ENCODE measurements at regions not wholly inside any gene's neighbourhood (a gene's known extent, or its start where the extent isn't known, plus 50 kb on each side); places are given as distances from the start of the nearest gene placed in this dataset.
"Not testable (repeated sequence)": the region's sequence is repeated elsewhere in the genome, so short reads cannot be mapped to it uniquely, and the experiment has no call there.

DNA sequence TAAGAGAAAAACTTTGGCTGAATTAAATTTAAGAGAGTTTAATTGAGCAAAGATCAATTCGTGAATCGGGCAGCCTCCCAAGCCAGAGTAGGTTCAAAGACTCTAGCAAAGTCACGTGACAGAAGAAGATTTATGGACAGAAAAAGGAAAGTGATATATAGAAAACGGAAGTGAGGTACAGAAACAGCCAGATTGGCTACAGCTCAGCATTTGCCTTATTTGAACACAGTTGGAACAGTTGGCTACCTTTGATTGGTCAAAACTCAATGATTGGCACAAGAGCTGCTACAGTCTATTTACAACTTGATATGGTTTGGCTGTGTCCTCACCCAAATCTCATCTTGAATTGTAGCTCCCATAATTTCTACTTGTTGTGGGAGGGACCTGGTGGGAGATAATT, 102.6 kb downstream of the PLG start:
- DNase-seq: no peak

DNA sequence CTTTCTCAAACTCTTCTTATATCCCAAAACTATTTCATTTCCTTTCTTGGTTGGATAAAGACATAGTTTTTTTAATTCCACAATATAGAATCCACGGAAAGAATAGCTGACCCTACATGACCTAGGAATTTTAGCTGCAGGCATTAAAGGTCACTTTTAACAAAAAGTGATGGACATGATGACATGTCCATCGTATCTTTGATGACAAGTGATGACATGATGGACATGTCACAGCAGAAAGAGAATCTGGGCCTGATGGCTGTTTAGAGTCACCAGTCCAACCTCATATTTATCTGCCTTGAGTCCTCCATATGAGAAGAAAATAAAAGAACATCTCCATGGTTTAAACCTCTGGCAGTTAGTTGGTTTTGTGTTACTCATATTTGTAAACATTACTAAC, 106.2 kb downstream of the PLG start:
- DNase-seq: no peak

DNA sequence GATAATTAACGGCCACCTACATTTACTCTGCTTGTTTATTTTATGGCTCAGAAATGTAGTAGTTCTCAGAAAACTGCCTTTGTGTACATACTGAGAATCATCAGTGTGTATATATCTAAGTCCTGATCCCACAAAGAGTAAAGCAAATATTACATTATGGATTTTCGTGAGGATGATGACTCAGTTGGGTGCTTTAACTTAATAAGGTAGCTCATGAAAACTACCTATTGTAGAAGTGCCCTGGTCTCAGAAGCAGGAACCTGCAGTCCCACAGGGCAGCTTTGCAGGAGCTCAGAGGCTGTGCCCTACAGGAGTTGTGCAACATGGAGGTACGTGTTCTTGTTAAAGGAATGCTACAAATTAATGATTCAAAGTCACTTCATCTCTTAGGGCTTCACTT, 108.2 kb downstream of the PLG start:
- no peak for DNase-seq

DNA sequence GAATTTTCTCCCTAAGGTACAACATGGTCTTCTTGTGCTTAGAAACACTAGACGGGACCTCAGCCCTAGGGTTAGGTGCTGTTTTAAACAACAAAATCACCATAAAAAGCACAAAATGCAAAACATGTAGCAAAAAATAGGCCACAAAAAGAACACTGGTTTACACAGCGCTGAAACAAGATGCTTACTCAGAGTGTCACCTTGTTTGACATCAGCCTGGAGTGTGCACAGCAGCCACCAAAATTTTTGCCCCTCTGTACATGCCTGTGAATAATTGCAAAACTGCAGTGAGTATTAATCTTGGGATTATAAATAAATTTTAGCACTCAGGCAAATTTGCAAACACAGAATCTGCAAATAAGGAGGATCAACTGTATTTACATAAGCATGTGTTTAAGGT, 110.1 kb downstream of the PLG start:
- DNase-seq: no peak

DNA sequence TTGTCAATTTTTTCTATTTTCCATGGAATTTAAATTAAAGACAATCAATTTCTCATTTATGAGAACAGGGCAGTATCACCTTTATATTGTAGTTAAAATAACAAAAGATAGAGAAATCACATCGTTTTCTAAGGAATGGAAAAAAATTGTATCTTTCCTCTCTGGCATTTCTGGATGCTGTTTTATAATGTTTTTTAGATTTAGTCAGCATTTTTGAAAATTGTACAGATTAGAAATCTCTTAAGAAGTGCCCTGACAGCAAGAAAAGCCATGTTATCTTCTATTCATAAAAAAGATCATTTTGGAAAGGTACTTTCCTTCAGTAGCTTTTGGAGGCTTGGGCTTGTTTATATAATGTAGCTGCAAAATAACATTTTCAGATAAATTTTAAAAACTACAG, 116.9 kb downstream of the PLG start:
- DNase-seq: no peak

DNA sequence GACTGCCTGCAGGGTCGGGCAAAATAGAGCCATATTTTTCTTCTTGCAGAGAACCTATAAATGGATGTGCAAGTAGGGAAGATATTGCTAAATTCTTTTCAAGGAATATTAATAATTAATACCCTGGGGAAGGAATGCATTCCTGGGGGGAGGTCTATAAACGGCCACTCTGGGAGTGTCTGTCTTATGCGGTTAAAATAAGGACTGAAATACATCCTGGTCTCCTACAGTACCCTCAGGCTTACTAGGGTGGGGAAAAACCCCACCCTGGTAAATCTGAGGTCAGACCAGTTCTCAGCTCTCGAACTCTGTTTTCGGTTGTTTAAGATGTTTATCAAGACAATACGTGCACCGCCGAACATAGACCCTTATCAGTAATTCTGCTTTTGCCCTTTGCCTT, 118.6 kb downstream of the PLG start:
- not testable (repeated sequence) for DNase-seq

DNA sequence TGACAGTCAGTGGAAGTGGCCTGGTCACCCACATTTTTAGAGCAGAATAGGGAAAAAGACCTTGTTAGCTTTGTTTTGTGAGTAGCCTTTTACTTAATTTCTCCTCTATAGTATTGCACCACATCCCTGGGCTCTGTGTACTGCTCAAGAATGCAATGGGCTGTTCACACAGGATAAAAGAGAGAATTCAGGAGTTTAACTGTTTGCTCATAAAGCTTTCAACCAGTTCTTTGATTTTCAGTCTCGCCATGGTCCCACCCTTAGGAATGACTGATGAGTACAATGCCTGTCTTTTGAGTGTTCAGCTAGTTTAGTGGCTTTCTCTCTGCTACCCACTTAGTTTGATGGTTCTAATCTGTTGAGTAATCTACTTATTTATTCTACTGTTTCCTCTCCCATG, 129.7 kb downstream of the PLG start:
- no peak for DNase-seq

DNA sequence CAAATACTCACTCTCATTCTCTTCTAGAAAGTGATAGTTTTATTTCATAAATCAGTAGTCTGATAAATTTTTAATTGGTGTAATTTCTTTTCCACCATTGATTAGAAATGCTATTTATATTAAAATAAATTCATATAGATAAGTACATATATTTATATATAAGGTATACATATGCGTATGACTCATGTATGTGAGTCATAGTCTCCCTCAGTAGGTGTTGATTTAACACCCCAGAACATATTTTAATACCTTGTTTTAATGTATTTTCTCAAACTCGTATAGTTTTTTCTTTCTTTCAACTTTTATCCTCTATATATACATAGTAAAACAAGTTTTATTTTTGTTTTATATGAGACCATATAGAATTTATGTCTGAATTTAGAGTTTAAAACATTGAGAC, 130.4 kb downstream of the PLG start:
- no peak for DNase-seq

DNA sequence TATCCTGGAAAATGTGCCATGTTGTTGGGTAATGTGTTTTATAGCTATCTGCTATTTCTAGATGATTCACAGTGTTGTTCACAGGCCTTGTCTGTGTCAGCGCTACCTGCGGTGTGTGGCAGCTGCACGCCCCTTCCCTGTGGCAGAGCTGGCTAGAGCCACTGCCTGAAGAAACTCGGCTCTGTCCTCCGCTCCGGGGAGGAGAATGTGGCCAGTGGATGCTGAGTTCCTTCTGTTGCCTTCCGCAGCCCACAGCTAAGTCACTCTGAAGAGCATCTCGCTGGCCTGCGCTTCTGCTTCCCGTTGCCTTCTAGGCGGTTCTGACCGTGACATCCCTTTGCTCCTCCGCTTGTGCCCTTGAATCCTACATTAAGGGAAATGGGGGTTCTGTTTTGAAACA, 135.1 kb downstream of the PLG start:
- DNase-seq: no peak

DNA sequence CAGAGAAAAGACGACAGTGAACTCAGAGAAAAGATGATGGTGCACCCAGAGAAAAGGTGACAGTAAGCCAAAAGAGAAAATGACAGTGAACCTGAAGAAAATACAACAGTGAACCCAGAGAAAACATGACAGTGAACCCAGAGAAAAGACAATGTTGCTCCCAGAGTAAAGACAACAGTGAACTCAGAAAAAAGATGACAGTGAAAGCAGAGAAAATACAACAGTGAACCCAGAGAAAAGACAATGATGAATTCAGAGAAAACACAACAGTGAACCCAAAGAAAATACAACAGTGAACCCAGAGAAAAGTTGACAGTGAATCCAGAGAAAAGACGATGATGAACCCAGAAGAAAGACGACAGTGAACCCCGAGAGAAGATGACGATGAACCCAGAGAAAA, 140.5 kb upstream of the MAP3K4 start:
- no peak for DNase-seq

DNA sequence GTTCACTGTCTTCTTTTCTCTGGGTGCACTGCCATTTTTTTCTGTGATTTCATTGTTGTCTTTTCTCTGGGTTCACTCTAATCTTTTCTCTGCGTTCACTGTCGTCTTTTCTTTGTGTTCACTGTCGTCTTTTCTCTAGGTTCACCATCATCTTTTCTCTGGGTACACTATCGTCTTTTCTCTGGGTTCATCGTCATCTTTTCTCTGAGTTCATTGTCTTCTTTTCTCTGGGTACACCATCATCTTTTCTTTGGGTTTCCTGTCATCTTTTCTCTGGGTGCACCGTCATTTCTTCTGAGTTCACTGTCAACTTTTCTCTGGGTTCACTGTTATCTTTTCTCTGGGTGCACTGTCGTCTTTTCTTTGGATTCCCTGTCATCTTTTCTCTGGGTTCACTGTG, 137.6 kb upstream of the MAP3K4 start:
- DNase-seq: no peak

DNA sequence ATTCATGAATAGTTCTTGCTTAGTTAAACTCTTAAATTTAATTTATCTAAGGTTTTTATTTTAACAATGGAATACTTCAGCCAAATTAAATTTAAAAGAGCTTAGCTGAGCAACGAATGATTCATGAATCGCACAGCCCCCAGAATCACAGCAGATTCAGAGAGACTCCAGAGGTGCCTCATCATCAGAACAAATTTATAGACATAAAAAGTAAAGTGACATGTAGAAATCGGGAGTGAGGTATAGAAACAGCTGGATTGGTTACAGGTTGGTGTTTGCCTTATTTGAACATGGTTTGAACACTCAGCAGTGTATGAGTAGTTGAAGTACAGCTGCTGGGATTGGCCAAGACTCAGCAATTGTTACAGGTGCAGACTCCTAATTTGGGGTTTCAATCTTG, 132.7 kb upstream of the MAP3K4 start:
- no peak for DNase-seq

DNA sequence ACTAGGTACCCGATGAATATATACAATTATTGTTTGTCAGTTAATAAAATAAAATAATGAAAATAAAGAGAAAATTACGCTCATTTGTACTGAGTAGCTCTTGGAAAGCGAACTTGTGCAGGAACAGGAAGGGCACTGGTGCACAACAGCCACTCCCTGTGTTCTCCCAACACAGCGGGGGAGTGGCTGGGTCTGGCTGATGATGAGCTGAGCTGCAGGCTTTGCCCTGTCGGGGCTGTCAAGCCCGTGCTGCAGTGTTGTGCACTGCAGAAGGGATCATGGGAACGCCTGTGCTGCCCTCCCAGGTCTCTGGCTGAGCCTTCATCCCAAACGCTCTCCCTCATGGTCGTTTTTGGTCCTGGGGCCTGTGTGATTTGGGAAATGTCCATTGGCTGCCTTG, 131.7 kb upstream of the MAP3K4 start:
- DNase-seq: no peak

DNA sequence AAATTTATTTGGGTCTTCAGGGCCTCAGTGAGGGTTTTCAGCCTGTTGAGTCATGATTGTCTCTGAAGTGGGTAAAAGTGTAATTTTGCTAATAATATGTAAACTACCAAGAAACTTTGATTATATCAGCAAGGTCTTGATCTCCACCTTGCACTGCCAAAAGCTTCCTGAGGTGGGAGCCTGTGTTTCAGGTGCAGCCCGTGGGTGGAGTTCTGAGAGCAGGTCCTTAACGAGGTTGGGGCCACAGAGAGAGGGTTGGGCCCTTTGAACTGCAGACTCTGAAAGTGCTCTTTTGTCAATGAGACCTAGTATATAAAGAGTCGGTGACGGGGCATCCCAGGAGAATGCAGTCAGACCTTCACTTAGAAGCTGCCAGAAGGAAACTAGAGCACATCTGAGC, 129.7 kb upstream of the MAP3K4 start:
- no peak for DNase-seq

DNA sequence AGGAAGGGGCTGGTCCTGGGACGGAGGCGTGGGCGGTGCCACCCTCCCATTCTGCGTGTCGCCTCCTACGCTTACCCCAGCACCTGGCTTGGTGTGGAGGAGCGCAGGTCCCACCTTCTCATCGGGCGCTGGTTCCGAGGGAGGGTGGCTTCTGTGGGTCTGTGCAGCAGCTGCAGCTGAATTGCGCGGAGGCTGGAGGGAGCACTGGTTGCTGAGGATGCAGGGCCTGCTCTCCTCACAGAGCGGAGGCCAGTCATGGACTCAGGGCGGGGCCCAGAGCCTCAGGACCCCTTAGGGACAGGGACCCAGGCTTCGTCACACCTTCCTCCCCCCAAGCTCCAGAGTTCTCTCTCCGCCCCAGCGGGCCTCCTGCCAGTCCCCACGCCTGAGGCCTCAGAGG, 127.8 kb upstream of the MAP3K4 start:
- DNase-seq: no peak

DNA sequence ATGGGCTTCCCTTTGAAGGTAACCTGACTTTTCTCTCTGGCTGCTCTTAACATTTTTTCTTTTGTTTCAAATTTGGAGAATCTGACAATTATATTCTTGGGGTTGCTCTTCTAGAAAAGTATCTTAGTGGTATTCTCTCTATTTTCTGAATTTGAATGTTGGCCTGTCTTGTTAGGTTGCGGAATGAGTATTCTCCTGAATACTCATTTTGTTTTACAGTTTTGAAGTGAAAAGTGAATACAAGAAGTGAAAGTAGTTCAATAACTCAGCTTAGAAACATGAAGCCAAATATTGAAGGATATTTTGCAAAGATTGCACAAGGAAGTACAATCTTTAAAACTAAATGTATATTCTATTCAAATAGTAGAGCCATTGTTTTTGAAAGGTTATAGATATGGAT, 120.2 kb upstream of the MAP3K4 start:
- DNase-seq: no peak

DNA sequence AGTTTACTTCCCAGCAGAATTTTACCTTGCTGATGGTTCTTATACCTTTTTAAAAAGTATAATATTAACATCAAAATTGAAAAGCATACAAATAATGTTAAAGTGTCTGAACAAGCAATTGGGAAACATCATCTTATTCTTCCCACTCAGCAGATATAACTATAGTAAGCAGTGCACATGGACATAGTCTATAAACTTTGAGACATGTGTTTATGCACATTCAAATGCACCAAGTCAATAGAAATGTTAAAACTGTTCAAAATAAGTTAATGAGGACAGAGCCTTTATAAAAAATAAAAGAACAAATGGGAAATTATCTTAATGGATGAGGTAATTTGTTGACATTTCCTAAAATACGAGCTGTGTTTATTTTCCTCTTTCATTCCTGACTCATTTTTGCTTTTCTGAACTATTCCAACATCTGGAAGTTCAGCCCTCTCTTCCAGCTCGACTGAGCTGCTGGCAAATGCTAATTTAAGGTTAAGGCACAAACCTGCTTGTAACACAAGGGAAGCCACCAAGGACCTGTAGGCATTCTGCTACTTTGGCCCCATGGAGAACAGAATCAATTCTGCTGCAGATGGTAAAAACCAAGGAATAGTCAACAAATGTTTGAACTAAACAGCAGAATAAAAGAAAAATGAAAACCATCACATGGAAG, 110.3 kb upstream of the MAP3K4 start:
- DNase-seq: no peak

DNA sequence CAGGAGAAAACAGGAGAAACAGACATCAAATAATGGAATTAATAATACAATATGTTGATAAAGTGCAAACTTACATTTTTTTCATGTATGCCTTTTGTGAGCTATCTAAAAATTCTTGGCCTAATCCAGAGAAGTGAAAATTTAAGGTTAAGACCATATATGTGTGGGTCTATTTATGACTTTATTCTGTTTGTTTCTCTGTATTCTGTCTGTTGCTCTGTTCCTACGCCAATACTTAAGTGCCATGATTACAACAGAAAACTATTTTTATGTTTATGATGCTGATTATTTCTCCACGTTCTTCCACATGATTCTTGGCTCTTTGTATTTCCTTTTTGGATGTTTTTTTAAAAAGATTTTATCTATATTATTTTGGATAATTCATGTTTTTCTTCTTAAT, 109.6 kb upstream of the MAP3K4 start:
- no peak for DNase-seq

DNA sequence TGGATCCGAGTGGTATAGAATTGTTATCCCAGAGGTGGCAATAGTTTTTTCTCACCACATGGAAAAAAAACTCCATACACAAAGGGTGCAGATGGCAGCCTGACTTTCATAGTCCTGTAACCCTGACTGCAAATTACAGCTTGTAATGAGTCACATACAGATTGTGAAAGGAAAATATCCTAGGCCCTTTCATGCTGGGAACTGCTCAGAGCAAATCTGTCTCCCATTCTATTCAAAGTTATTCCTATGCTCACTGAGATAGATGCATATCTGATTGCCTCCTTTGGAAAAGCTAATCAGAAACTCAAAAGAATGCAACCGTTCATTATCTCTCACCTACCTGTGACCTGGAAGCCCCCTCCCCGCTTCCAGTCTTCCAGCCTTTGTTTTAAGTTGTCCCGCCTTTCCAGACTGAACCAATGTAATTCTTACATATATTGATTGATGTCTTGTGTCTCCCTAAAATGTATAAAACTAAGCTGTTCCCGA, 108.7 kb upstream of the MAP3K4 start:
- no peak for DNase-seq

DNA sequence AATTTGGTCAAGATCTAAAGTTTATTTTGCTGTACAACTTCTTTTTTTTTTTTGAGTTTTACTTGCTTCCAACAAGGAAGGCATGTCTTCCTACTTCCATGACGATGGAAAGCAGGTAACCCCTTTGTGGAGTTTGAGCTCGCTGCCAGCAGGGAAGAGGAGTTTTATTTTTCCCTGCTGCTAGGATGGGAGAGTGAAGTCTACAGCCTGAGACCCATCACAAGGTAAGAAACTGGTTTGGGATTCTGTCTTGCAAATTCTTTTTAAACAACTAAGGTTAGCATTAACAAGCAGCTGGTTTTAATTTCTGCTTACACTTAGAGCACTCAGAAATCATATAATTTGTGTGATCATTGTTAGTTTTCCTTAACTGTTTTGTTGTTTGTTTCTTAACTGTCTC, 108.0 kb upstream of the MAP3K4 start:
- no peak for DNase-seq

DNA sequence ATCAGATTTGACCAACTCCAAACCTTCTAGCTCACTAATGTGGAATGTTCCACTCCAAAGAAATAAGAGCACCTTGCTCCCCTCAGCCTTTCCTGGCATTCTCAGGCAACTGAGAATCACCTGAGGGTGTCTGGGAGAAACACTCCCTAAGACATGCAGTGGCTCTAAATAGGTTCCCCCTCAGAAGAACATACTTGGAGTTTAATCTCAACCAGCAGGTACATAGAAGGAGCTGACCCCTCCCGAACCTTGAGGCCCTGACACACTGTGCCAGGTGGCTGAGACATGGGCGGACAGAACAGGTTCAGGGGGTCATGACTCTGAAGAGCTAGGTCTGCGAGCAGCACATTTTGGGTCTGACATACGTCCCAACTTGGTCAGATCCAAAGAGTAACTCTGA, 107.6 kb upstream of the MAP3K4 start:
- no peak for DNase-seq

DNA sequence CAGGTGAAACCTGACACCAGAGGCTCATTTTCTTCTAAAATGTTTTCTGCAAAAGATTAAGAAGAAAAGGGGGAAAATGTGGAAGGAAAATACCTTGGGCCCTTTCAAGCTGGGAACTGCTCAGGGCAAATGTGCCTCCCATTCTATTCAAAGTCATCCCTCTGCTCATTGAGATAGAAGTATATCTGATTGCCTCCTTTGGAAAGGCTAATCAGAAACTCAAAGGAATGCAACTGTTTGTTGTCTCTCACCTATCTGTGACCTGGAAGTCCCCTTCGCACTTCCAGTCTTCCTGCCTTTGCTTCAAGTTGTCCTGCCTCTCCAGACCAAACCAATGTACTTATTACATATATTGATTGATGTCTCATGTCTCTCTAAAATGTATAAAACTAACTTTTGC, 102.4 kb upstream of the MAP3K4 start:
- not testable (repeated sequence) for DNase-seq

DNA sequence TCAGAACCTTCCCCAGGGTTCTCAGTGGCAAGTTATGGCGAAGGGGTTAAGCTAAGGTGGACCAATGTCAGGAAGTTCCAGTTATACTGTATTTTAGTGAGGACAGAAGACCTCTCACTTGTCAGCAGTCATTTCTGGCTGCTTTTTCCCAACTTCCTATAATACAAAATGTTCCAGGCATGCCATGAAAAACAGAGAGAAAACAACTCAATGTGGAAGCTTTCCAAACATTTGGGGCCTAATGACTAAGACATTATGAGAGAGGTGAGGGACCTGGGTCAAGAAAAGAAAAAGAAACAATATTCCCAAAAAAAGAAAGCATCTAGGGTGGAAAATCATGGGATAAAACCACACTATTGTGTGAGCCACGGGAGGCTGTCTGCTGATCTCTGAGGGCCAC, 99.9 kb upstream of the MAP3K4 start:
- no peak for DNase-seq

DNA sequence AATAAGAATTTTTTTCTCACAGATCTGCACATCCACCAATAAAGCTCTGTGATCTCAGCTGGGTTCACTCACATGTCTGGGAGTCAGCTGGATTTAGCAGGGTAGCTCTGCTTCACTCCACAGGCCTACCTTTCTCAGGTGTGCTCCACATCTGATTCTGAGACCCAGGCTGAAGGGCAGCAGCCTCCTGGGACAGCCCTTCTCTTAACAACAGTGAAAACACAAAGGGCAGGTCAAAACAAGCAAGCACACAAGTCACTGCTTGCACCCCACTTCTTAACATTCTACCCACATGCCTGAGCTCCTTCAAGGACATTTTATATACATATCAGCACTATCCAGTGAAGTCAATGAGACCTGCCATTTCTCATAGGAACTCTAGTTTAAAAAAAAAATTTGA, 96.0 kb upstream of the MAP3K4 start:
- DNase-seq: no peak

DNA sequence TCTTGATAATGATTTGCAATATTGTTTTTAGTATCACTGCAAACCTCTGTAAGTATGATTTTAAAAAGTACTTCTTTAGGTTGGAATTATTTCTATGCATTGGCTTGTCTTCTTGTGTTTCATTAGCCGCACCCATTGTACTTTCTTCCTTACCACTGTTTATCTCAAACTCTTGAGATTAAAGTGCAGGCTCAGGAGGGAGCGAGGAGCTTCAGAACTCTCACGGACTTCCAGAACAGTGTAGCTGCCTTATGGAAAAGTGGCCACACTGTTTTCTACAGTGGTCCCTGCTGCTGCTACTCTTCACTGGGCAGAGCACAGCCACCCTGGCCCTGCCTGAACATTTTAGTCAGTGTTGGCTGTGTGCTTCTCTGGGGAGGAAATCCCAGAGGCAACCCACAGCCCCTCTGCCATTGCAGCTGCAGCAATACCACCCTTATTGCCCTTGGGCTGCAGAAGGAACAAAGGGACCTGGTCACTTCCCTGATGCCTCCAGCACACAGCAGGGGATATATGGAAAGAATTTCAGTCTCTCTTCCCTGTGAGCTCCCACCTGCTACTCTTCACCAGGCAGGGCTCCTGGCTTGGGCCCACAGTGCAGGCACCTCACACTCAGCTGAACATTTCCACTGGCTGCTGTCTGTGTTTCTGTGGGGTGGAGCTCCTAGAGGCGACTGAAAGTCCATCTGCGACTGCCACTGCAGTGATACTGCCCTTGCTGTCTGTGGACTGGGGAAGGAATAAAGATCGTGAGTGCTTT, 91.7 kb upstream of the MAP3K4 start:
- DNase-seq: no peak
